ENCODE measurements at regions not wholly inside any gene's neighbourhood (a gene's known extent, or its start where the extent isn't known, plus 50 kb on each side); places are given as distances from the start of the nearest gene placed in this dataset.

GRCh38 chr6:6798448-6798860 lies 209.9 kb downstream of the LY86 start:
- TF ChIP-seq CTCF (conservative IDR thresholded peaks at IDR 0.05) (no peak), ZFX (IDR thresholded peaks at IDR 0.05) (no peak)
